22Rv1 (cell line): ENCODE measurements at regions not wholly inside any gene's neighbourhood (a gene's known extent, or its start where the extent isn't known, plus 50 kb on each side); places are given as distances from the start of the nearest gene placed in this dataset.

ENCODE experiments used
- CTCF ChIP-seq: fragments of 450-650 bp; IDR thresholded peaks from 2 replicates; pipeline ENCODE4 v1.5.1; 2017; ENCODE audit warnings: mild to moderate bottlenecking
- ZFX ChIP-seq: fragments of 450-650 bp; IDR thresholded peaks from 2 replicates; pipeline ENCODE4 v1.6.1; 2017; ENCODE audit warnings: antibody characterized with exemption, borderline replicate concordance

- no peak for TF ChIP-seq CTCF
- no peak for TF ChIP-seq ZFX
Measured at GRCh38 chr2:59939236-59939635, 614.2 kb downstream of the BCL11A start.
